IMR-90 (cell line): ENCODE measurements at regions not wholly inside any gene's neighbourhood (a gene's known extent, or its start where the extent isn't known, plus 50 kb on each side); places are given as distances from the start of the nearest gene placed in this dataset.

ENCODE experiments used
- ATAC-seq: fragments of 200-7000 bp; cut with Tn5 transposase; 2 replicates; pipeline ENCODE4 v1.9.1; 2020; ENCODE audit warnings: low read depth, mild to moderate bottlenecking, moderate library complexity
- BruUV-seq: library from RNA; stranded (reverse); fragments of 400-500 nt; replicated peaks from 2 replicates; lab custom pipeline; 2021; lab: Mats Ljungman, UMichigan
- CTCF ChIA-PET: fragments of 300-600 bp; formaldehyde crosslinking; extraction: SDS; loops from one replicate; lab custom pipeline; 2021; ENCODE audit warnings: antibody characterized with exemption; lab: Yijun Ruan, JAX
- POLR2A ChIA-PET: fragments of 300-600 bp; sonication (Branson Sonifier 250); formaldehyde crosslinking; loops from one replicate; lab custom pipeline; 2022; ENCODE audit warnings: antibody characterized with exemption; ENCODE audit not compliant: unreplicated experiment; lab: Charles Lee
- DNase-seq: peaks from one replicate; pipeline ENCODE4 v3.0.0; 2013
- H2AFZ ChIP-seq: replicated peaks from 2 replicates; pipeline ENCODE3; 2013; ENCODE audit warnings: low read length, mild to moderate bottlenecking; ENCODE audit not compliant: poor library complexity
- H2AK5ac ChIP-seq: 2 replicates; pipeline ENCODE4 v1.6.1; 2013; ENCODE audit warnings: low read depth, low read length, inconsistent platforms
- H2AK9ac ChIP-seq: replicated peaks from 2 replicates; pipeline ENCODE3; 2013; ENCODE audit warnings: mild to moderate bottlenecking, low read depth, low read length, moderate library complexity; ENCODE audit not compliant: poor library complexity
- H2BK120ac ChIP-seq: 2 replicates; pipeline ENCODE4 v1.6.1; 2013; ENCODE audit warnings: low read depth, low read length, inconsistent platforms
- H2BK15ac ChIP-seq: 3 replicates; pipeline ENCODE4 v1.6.1; 2013; ENCODE audit warnings: low read depth, low read length, inconsistent platforms
- H2BK20ac ChIP-seq: 2 replicates; pipeline ENCODE4 v1.6.1; 2013; ENCODE audit warnings: low read depth, mild to moderate bottlenecking, inconsistent platforms, low read length, moderate library complexity
- H2BK5ac ChIP-seq: 2 replicates; pipeline ENCODE4 v1.6.1; 2013; ENCODE audit warnings: mild to moderate bottlenecking, low read depth, low read length, inconsistent platforms; ENCODE audit not compliant: poor library complexity, severe bottlenecking
- H3K14ac ChIP-seq: replicated peaks from 2 replicates; pipeline ENCODE4 v1.6.1; 2013; ENCODE audit warnings: low read depth, low read length, inconsistent platforms
- H3K18ac ChIP-seq: 2 replicates; pipeline ENCODE4 v1.6.1; 2013; ENCODE audit warnings: low read depth, low read length, control low read depth
- H3K23ac ChIP-seq: 2 replicates; pipeline ENCODE4 v1.6.1; 2013; ENCODE audit warnings: low read depth, low read length, inconsistent platforms
- H3K27ac ChIP-seq: 2 replicates; pipeline ENCODE4 v1.5.1; 2013; ENCODE audit warnings: mild to moderate bottlenecking, control low read depth, low read length; ENCODE audit not compliant: insufficient read depth
- H3K27me3 ChIP-seq: 2 replicates; pipeline ENCODE4 v1.6.1; 2013; ENCODE audit warnings: low read length; ENCODE audit not compliant: control insufficient read depth, insufficient read depth
- H3K36me3 ChIP-seq: 2 replicates; pipeline ENCODE4 v1.6.1; 2013; ENCODE audit warnings: low read length, mixed read lengths; ENCODE audit not compliant: control insufficient read depth, insufficient read depth
- H3K4ac ChIP-seq: 2 replicates; pipeline ENCODE4 v1.6.1; 2013; ENCODE audit warnings: low read depth, low read length, inconsistent platforms
- H3K4me1 ChIP-seq: 2 replicates; pipeline ENCODE4 v1.6.1; 2013; ENCODE audit warnings: low read length, mixed read lengths; ENCODE audit not compliant: control insufficient read depth, insufficient read depth
- H3K4me2 ChIP-seq: 2 replicates; pipeline ENCODE4 v1.6.1; 2013; ENCODE audit warnings: low read depth, mild to moderate bottlenecking, control low read depth, low read length, moderate library complexity
- H3K4me3 ChIP-seq: 2 replicates; pipeline ENCODE4 v1.5.1; 2013; ENCODE audit warnings: low read depth, mild to moderate bottlenecking, control low read depth, low read length, moderate library complexity; ENCODE audit not compliant: insufficient read depth
- H3K56ac ChIP-seq: 2 replicates; pipeline ENCODE4 v1.6.1; 2013; ENCODE audit warnings: low read length, inconsistent platforms; ENCODE audit not compliant: insufficient read depth; ENCODE audit errors: extremely low read depth
- H3K79me1 ChIP-seq, 2 experiments: 2 replicates each; pipeline ENCODE4 v1.6.1; 2013; ENCODE audit warnings: low read length in 2 of 2, inconsistent platforms in 1 of 2, low read depth in 1 of 2
- H3K9ac ChIP-seq: 2 replicates; pipeline ENCODE4 v1.6.1; 2013; ENCODE audit warnings: low read depth, low read length, control low read depth
- H3K9me1 ChIP-seq: 2 replicates; pipeline ENCODE4 v1.6.1; 2013; ENCODE audit warnings: low read length, inconsistent platforms; ENCODE audit not compliant: insufficient read depth
- H3K9me3 ChIP-seq: 2 replicates; pipeline ENCODE4 v1.6.1; 2013; ENCODE audit warnings: low read length; ENCODE audit not compliant: control insufficient read depth, insufficient read depth
- H4K20me1 ChIP-seq: 2 replicates; pipeline ENCODE4 v1.6.1; 2013; ENCODE audit warnings: low read length, inconsistent platforms; ENCODE audit not compliant: insufficient read depth
- H4K5ac ChIP-seq: 2 replicates; pipeline ENCODE4 v1.6.1; 2013; ENCODE audit warnings: mild to moderate bottlenecking, low read depth, low read length, control low read depth
- H4K8ac ChIP-seq, 2 experiments: 2 replicates each; pipeline ENCODE4 v1.6.1; 2013; ENCODE audit warnings: low read depth in 2 of 2, low read length in 2 of 2, control low read depth in 1 of 2, inconsistent platforms in 1 of 2
- H4K91ac ChIP-seq: 2 replicates; pipeline ENCODE4 v1.6.1; 2013; ENCODE audit warnings: low read depth, low read length, inconsistent platforms; ENCODE audit not compliant: insufficient read depth
- BHLHE40 ChIP-seq: fragments of 150-350 bp; IDR thresholded peaks from 2 replicates; pipeline ENCODE4 v1.6.1; 2016; ENCODE audit warnings: mild to moderate bottlenecking, low read depth, low read length
- CEBPB ChIP-seq: IDR thresholded peaks from 2 replicates; pipeline ENCODE4 v1.6.1; 2012; ENCODE audit warnings: low read depth, low read length, improper control_type of control experiment
- CHD1 ChIP-seq: IDR thresholded peaks from 2 replicates; pipeline ENCODE4 v1.6.1; 2012; ENCODE audit warnings: low read depth, low read length, improper control_type of control experiment
- FOS ChIP-seq: fragments of 150-350 bp; IDR thresholded peaks from 2 replicates; pipeline ENCODE4 v1.6.1; 2016; ENCODE audit warnings: low read depth, low read length
- MAFK ChIP-seq: IDR thresholded peaks from 2 replicates; pipeline ENCODE4 v1.6.1; 2012; ENCODE audit warnings: low read depth, low read length, improper control_type of control experiment
- MAZ ChIP-seq: IDR thresholded peaks from 2 replicates; pipeline ENCODE4 v1.6.1; 2012; ENCODE audit warnings: low read depth, mild to moderate bottlenecking, low read length, improper control_type of control experiment, moderate library complexity, borderline replicate concordance
- MXI1 ChIP-seq: IDR thresholded peaks from 2 replicates; pipeline ENCODE4 v1.6.1; 2012; ENCODE audit warnings: low read depth, mild to moderate bottlenecking, low read length, moderate library complexity, borderline replicate concordance
- NFE2L2 ChIP-seq: fragments of 150-350 bp; IDR thresholded peaks from 2 replicates; pipeline ENCODE4 v1.6.1; 2016; ENCODE audit warnings: low read depth, mild to moderate bottlenecking, low read length
- POLR2A ChIP-seq: IDR thresholded peaks from 2 replicates; pipeline ENCODE4 v1.6.1; 2012; ENCODE audit warnings: mild to moderate bottlenecking, low read depth, low read length
- RAD21 ChIP-seq: IDR thresholded peaks from 2 replicates; pipeline ENCODE4 v1.6.1; 2012; ENCODE audit warnings: low read length, improper control_type of control experiment
- RCOR1 ChIP-seq: IDR thresholded peaks from 2 replicates; pipeline ENCODE4 v1.6.1; 2012; ENCODE audit warnings: mild to moderate bottlenecking, low read length, improper control_type of control experiment; ENCODE audit not compliant: insufficient replicate concordance
- RFX5 ChIP-seq: IDR thresholded peaks from 2 replicates; pipeline ENCODE4 v1.8.0; 2012; ENCODE audit warnings: low read depth, mild to moderate bottlenecking, low read length, moderate library complexity
- SMC3 ChIP-seq: fragments of 150-350 bp; IDR thresholded peaks from 2 replicates; pipeline ENCODE4 v1.6.1; 2016; ENCODE audit warnings: low read depth, mild to moderate bottlenecking, antibody characterized with exemption, low read length, moderate library complexity
- WGBS, 2 experiments: methylation state at CpG; one replicate each; pipeline versions ENCODE4 v1.1.5 to v1.1.7; 2013; ENCODE audit warnings: missing lambda C conversion rate in 2 of 2; ENCODE audit not compliant: insufficient read length in 1 of 2; ENCODE audit errors: extremely low coverage in 2 of 2; 5-methylcytosine and 5-hydroxymethylcytosine counted together
- dilution Hi-C: fragments of 300-500 bp; cut with HindIII; formaldehyde crosslinking; loops from one replicate; pipeline ENCODE4 v1.14.3; 2018; ENCODE audit warnings: low sequenced_read_pairs; ENCODE audit not compliant: unreplicated experiment
- in situ Hi-C: fragments of 300-500 bp; cut with MboI; formaldehyde crosslinking; loops from 3 replicates; pipeline ENCODE4 v1.14.3; 2019; ENCODE audit warnings: low sequenced_read_pairs, inconsistent platforms, mixed read lengths
- intact Hi-C: fragments of 100-400 bp; cut with micrococcal nuclease; formaldehyde crosslinking; loops from 2 replicates; pipeline ENCODE4 v1.10.0; 2022
- TF ChIP-seq, protein P1 (sequence below): fragments of 150-350 bp; IDR thresholded peaks from 2 replicates; pipeline ENCODE4 v1.6.1; 2016; ENCODE audit warnings: low read depth, mild to moderate bottlenecking, low read length, moderate library complexity, borderline replicate concordance
- TF ChIP-seq, protein P2 (sequence below): fragments of 150-350 bp; IDR thresholded peaks from 2 replicates; pipeline ENCODE4 v1.6.1; 2017; ENCODE audit warnings: mild to moderate bottlenecking, antibody characterized with exemption, low read length, low read depth
- TF ChIP-seq, protein P3 (sequence below): conservative IDR thresholded peaks from 2 replicates; pipeline ENCODE4 v1.5.1; 2012; ENCODE audit warnings: mild to moderate bottlenecking, low read depth, low read length, improper control_type of control experiment

DNA sequence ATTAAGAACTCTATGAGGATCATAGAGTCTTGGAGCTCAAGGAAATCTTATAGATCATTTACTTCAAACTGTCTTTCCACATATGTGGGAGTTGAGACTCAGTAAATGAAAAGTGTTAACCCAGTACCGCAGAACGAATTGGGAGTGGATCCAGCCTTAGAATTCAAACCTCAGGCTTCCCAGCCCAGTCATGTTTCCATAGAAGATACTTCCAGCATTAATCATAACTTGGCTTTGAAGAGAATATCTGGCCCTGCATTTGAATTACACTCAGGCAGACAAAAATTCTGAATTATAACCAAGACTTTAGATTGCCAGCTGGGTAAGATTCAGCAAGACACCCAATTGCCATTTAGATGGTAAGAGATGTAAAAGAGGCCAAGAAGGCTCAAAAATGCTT lies 972.0 kb downstream of the TUSC7 start:
- dilution Hi-C loops: no loop called here
- no peak overlapping the region for H2BK15ac ChIP-seq
- H3K27ac ChIP-seq: no peak overlapping the region
- TF ChIP-seq, protein P1, sequence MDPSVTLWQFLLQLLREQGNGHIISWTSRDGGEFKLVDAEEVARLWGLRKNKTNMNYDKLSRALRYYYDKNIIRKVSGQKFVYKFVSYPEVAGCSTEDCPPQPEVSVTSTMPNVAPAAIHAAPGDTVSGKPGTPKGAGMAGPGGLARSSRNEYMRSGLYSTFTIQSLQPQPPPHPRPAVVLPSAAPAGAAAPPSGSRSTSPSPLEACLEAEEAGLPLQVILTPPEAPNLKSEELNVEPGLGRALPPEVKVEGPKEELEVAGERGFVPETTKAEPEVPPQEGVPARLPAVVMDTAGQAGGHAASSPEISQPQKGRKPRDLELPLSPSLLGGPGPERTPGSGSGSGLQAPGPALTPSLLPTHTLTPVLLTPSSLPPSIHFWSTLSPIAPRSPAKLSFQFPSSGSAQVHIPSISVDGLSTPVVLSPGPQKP: no peak
- TF ChIP-seq MAZ (no peak), NFE2L2 (no peak), POLR2A (no peak), SMC3 (no peak), BHLHE40 (no peak), RCOR1 (no peak), MXI1 (no peak), FOS (no peak), CEBPB (no peak), RFX5 (no peak), MAFK (no peak), CHD1 (no peak), RAD21 (no peak)
- TF ChIP-seq, protein P2, sequence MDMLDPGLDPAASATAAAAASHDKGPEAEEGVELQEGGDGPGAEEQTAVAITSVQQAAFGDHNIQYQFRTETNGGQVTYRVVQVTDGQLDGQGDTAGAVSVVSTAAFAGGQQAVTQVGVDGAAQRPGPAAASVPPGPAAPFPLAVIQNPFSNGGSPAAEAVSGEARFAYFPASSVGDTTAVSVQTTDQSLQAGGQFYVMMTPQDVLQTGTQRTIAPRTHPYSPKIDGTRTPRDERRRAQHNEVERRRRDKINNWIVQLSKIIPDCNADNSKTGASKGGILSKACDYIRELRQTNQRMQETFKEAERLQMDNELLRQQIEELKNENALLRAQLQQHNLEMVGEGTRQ: no peak
- TF ChIP-seq, protein P3, sequence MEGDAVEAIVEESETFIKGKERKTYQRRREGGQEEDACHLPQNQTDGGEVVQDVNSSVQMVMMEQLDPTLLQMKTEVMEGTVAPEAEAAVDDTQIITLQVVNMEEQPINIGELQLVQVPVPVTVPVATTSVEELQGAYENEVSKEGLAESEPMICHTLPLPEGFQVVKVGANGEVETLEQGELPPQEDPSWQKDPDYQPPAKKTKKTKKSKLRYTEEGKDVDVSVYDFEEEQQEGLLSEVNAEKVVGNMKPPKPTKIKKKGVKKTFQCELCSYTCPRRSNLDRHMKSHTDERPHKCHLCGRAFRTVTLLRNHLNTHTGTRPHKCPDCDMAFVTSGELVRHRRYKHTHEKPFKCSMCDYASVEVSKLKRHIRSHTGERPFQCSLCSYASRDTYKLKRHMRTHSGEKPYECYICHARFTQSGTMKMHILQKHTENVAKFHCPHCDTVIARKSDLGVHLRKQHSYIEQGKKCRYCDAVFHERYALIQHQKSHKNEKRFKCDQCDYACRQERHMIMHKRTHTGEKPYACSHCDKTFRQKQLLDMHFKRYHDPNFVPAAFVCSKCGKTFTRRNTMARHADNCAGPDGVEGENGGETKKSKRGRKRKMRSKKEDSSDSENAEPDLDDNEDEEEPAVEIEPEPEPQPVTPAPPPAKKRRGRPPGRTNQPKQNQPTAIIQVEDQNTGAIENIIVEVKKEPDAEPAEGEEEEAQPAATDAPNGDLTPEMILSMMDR: no peak
- no peak overlapping the region for H3K9ac ChIP-seq
- in situ Hi-C loops: no loop called here
- no CpG with 5 or more reads among the region's 2 CpGs for WGBS, 2 experiments
- no peak overlapping the region for H3K14ac ChIP-seq
- H4K8ac ChIP-seq: no peak overlapping the region
- no peak overlapping the region for H2AK5ac ChIP-seq
- peak; percentile 87 for DNase-seq
- intact Hi-C loops: no loop called here
- ChIA-PET POLR2A (no interaction called here), CTCF (interaction anchor here (0.6 to 1.3 kb wide), 3 partner anchors 19 to 43 kb away, joined by 3 to 7 read pairs (median 5); no protein-coding TSS in a partner anchor)
- H3K4ac ChIP-seq: no peak overlapping the region
- H3K27me3 ChIP-seq: no peaks in the 10 kb centered on the region
- H3K36me3 ChIP-seq: no peaks in the 10 kb centered on the region
- peak overlapping the region; percentile 18 for H2BK5ac ChIP-seq
- H4K20me1 ChIP-seq: no peaks in the 10 kb centered on the region
- H3K79me1 ChIP-seq: no peaks in the 10 kb centered on the region; a peak in 1 of 4 replicates
- H3K18ac ChIP-seq: peak overlapping the region; percentile 41; the same call in 1 of the 2 replicates
- H2AK9ac ChIP-seq: no peak overlapping the region
- H3K9me3 ChIP-seq: no peaks in the 10 kb centered on the region
- H3K23ac ChIP-seq: no peak overlapping the region
- no peak overlapping the region for H4K5ac ChIP-seq
- H4K91ac ChIP-seq: no peak overlapping the region
- no TSS peak for BruUV-seq
- peaks cover 2% of the 10 kb centered on the region; the same call in 1 of the 2 replicates for H3K4me1 ChIP-seq
- no peak overlapping the region for H2AFZ ChIP-seq
- H2BK120ac ChIP-seq: no peak overlapping the region
- peak; percentile 92 for ATAC-seq
- no peak overlapping the region for H2BK20ac ChIP-seq
- H3K4me3 ChIP-seq: no peak overlapping the region
- no peak overlapping the region; the same call in 1 of the 2 replicates for H3K4me2 ChIP-seq
- no peaks in the 10 kb centered on the region for H3K9me1 ChIP-seq
- H3K56ac ChIP-seq: no peak overlapping the region
